ENCODE measurements at regions not wholly inside any gene's neighbourhood (a gene's known extent, or its start where the extent isn't known, plus 50 kb on each side); places are given as distances from the start of the nearest gene placed in this dataset.
A peak's percentile ranks its signal among the peaks of the same experiment; 100 is the strongest.

DNA sequence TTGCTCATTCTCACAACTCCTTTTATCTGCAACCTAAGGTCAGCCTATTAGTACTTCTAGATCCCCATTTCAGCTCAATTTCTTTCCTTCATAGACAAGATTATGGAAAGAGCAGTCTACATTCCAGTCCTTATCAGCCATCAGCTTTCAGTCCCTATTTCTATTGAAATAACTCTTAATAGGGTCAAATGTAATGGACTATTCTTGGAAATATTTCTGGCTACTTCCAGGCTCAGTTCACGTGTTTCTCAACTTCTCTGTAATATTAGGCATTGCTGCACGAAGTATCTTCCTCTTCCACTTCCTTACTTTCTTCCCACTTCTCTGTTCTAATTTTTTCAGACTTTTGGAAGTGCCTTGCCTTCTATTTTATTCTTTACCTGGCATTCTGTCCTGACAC, 232.9 kb upstream of the USP25 start:
- Histone ChIP-seq H3K27me3 (ENCODE audit: control insufficient read depth in 2 of 2, insufficient read depth in 2 of 2, low read length in 2 of 2) (no peaks in the 10 kb centered on the region), H3K27ac (ENCODE audit: low read depth in 1 of 2, low read length in 2 of 2) (no peak overlapping the region), H3K4me3 (replicated peaks in 1 of 3; ENCODE audit: low read depth in 2 of 3, low read length in 3 of 3) (no peak overlapping the region), H2AFZ (ENCODE audit: insufficient read depth, low read depth, low read length, poor library complexity, severe bottlenecking) (no peak overlapping the region), H4K20me1 (ENCODE audit: insufficient read depth, low read length) (no peaks in the 10 kb centered on the region), H3K9me3 (replicated peaks in 1 of 2; ENCODE audit: control insufficient read depth in 1 of 2, insufficient read depth in 1 of 2, low read length in 2 of 2) (no peaks in the 10 kb centered on the region), H3K4me2 (replicated peaks; ENCODE audit: extremely low read depth, low read length, poor library complexity, severe bottlenecking) (no peak overlapping the region), H3K79me2 (ENCODE audit: insufficient read depth, low read length) (no peaks in the 10 kb centered on the region), H3K4me1 (ENCODE audit: control insufficient read depth in 1 of 2, insufficient read depth in 2 of 2, low read length in 2 of 2) (peaks cover 15 to 19% of the 10 kb centered on the region in 2 donors), H3K9ac (ENCODE audit: insufficient read depth, low read length, poor library complexity, severe bottlenecking) (no peak overlapping the region), H3K36me3 (replicated peaks in 1 of 2; ENCODE audit: control insufficient read depth in 1 of 2, insufficient read depth in 2 of 2, low read length in 2 of 2) (no peaks in the 10 kb centered on the region)
- no peak overlapping the region for H3K27ac Mint-ChIP-seq
- no peaks in the 10 kb centered on the region for H3K36me3 Mint-ChIP-seq
- intact Hi-C loops (cut with micrococcal nuclease): no loop called here
- DNase-seq: peak in 2 of 3 donors; percentile 12 to 16
- H3K4me1 Mint-ChIP-seq: peaks cover 8% of the 10 kb centered on the region
- WGBS (ENCODE audit: insufficient coverage): 0% methylated on average over 2 of the region's 2 CpGs
- no peaks in the 10 kb centered on the region for H3K27me3 Mint-ChIP-seq (ENCODE audit: low read depth in 3 of 3)
- no peaks in the 10 kb centered on the region for H3K9me3 Mint-ChIP-seq
- TF ChIP-seq, protein P1, sequence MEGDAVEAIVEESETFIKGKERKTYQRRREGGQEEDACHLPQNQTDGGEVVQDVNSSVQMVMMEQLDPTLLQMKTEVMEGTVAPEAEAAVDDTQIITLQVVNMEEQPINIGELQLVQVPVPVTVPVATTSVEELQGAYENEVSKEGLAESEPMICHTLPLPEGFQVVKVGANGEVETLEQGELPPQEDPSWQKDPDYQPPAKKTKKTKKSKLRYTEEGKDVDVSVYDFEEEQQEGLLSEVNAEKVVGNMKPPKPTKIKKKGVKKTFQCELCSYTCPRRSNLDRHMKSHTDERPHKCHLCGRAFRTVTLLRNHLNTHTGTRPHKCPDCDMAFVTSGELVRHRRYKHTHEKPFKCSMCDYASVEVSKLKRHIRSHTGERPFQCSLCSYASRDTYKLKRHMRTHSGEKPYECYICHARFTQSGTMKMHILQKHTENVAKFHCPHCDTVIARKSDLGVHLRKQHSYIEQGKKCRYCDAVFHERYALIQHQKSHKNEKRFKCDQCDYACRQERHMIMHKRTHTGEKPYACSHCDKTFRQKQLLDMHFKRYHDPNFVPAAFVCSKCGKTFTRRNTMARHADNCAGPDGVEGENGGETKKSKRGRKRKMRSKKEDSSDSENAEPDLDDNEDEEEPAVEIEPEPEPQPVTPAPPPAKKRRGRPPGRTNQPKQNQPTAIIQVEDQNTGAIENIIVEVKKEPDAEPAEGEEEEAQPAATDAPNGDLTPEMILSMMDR (IDR thresholded peaks at IDR 0.05): no peak
- no peak overlapping the region for H3K4me3 Mint-ChIP-seq

DNA sequence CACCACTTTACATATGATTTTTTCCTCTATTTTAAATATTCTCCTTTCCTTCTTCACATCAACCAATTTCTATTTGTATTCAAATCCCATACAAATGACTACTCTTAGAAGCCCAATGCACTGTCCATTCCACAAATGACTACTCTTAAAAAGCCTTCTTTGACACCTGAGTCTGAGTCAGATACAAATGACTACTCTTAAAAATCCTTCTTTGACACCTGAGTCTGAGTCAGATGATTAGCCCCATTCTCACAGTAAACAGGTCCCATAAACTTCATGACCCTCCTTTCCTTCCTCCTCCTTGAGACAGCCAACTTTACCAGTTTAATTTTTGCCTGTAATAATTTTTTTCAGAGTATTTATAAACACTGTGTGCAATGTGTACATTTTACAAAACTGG, 231.3 kb upstream of the USP25 start:
- Mint-ChIP-seq H3K36me3 (no peaks in the 10 kb centered on the region), H3K4me1 (peaks cover 6% of the 10 kb centered on the region), H3K27me3 (ENCODE audit: low read depth in 3 of 3) (no peaks in the 10 kb centered on the region)

More for the DNA sequence above, 231.3 kb upstream of the USP25 start:
- Histone ChIP-seq H3K79me2 (ENCODE audit: insufficient read depth, low read length) (no peaks in the 10 kb centered on the region), H3K4me1 (ENCODE audit: control insufficient read depth in 1 of 2, insufficient read depth in 2 of 2, low read length in 2 of 2) (peaks cover 15 to 19% of the 10 kb centered on the region in 2 donors), H3K4me2 (replicated peaks; ENCODE audit: extremely low read depth, low read length, poor library complexity, severe bottlenecking) (no peak overlapping the region), H3K27ac (ENCODE audit: low read depth in 1 of 2, low read length in 2 of 2) (no peak overlapping the region), H3K27me3 (ENCODE audit: control insufficient read depth in 2 of 2, insufficient read depth in 2 of 2, low read length in 2 of 2) (no peaks in the 10 kb centered on the region), H3K4me3 (replicated peaks in 1 of 3; ENCODE audit: low read depth in 2 of 3, low read length in 3 of 3) (no peak overlapping the region), H3K36me3 (replicated peaks in 1 of 2; ENCODE audit: control insufficient read depth in 1 of 2, insufficient read depth in 2 of 2, low read length in 2 of 2) (no peaks in the 10 kb centered on the region), H3K9ac (ENCODE audit: insufficient read depth, low read length, poor library complexity, severe bottlenecking) (no peak overlapping the region), H4K20me1 (ENCODE audit: insufficient read depth, low read length) (no peaks in the 10 kb centered on the region), H3K9me3 (replicated peaks in 1 of 2; ENCODE audit: control insufficient read depth in 1 of 2, insufficient read depth in 1 of 2, low read length in 2 of 2) (no peaks in the 10 kb centered on the region), H2AFZ (ENCODE audit: insufficient read depth, low read depth, low read length, poor library complexity, severe bottlenecking) (no peak overlapping the region)
- intact Hi-C loops (cut with micrococcal nuclease): no loop called here
- no peak for DNase-seq
- TF ChIP-seq, protein P1 (IDR thresholded peaks at IDR 0.05): no peak
- no peak overlapping the region for H3K27ac Mint-ChIP-seq
- no peak overlapping the region for H3K4me3 Mint-ChIP-seq
- H3K9me3 Mint-ChIP-seq: peaks cover 0 to 7% (median 0%) of the 10 kb centered on the region in 7 donors

All from CD14-positive monocyte (primary cell).